Gastrocnemius medialis (tissue), 4 donors: ENCODE measurements at regions not wholly inside any gene's neighbourhood (a gene's known extent, or its start where the extent isn't known, plus 50 kb on each side); places are given as distances from the start of the nearest gene placed in this dataset.

Experiments
- CTCF ChIP-seq, 5 experiments: fragments of 450-650 bp in 3 of 5; fragments of 200-600 bp in 2 of 5; sonication (generic) in 2 of 5; IDR thresholded peaks in 4 of 5; conservative IDR thresholded peaks in 1 of 5; 1 replicate in 4 of 5; 2 replicates in 1 of 5; pipeline ENCODE4 v1.5.1; 2016 to 2019; ENCODE audit warnings: antibody characterized with exemption in 5 of 5, mild to moderate bottlenecking in 3 of 5, moderate library complexity in 3 of 5
- POLR2A ChIP-seq, 2 donors: fragments of 450-650 bp; IDR thresholded peaks; one replicate each; pipeline ENCODE4 v1.6.1; 2017; ENCODE audit warnings: antibody characterized with exemption in 2 of 2, mild to moderate bottlenecking in 2 of 2, moderate library complexity in 2 of 2

DNA sequence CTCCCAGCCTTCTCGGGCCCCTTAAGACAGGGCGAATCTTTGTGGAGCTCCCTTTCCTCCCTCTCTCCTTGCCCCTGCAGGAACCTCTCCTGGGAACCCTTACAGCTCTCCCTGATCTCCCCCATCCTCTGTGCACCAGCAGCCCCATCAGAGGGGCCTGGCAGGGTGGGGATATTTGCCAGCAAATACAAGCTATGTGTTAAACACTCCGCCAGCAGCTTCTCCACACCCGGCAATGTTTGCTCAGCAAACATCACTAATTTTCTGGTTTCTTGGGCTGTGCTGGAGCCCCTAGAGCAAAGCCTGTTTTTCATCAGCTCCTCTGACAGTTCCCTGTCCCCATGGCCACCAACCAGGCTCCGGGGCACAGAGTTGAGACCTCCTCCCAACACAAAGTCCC, 147.5 kb upstream of the LHX5 start:
- TF ChIP-seq POLR2A (IDR thresholded peaks at IDR 0.05) (no peak), CTCF (IDR thresholded peaks at IDR 0.05 in 4 of 5, conservative IDR thresholded peaks at IDR 0.05 in 1 of 5) (no peak)
